Spleen (tissue), 11 donors: ENCODE measurements at regions not wholly inside any gene's neighbourhood (a gene's known extent, or its start where the extent isn't known, plus 50 kb on each side); places are given as distances from the start of the nearest gene placed in this dataset.

Experiments
- DNase-seq: peaks from one replicate; pipeline ENCODE4 v3.0.0-alpha.2; 2020
- H3K27ac ChIP-seq, 8 donors: fragments of 200-600 bp; sonication (generic) in 7 of 8; 1 replicate in 4 of 8; 2 replicates in 4 of 8; pipeline versions ENCODE4 v1.5.0 to v1.8.0; 2016 to 2021; ENCODE audit warnings: inconsistent platforms in 4 of 8, mild to moderate bottlenecking in 4 of 8, moderate library complexity in 1 of 8
- H3K27me3 ChIP-seq, 7 donors: fragments of 200-600 bp; sonication (generic) in 6 of 7; replicated peaks in 1 of 7; 1 replicate in 4 of 7; 2 replicates in 3 of 7; pipeline versions ENCODE4 v1.5.0 to v1.8.0; 2016 to 2021; ENCODE audit warnings: inconsistent platforms in 3 of 7, mild to moderate bottlenecking in 1 of 7
- H3K36me3 ChIP-seq, 6 donors: fragments of 200-600 bp; sonication (generic) in 5 of 6; 1 replicate in 4 of 6; 2 replicates in 2 of 6; pipeline versions ENCODE4 v1.5.0 to v1.8.0; 2016 to 2021; ENCODE audit warnings: inconsistent platforms in 2 of 6
- H3K4me1 ChIP-seq, 6 donors: fragments of 200-600 bp; sonication (generic) in 5 of 6; 1 replicate in 3 of 6; 2 replicates in 3 of 6; pipeline versions ENCODE4 v1.5.0 to v1.8.0; 2016 to 2021; ENCODE audit warnings: inconsistent platforms in 3 of 6
- H3K4me3 ChIP-seq, 8 donors: fragments of 200-600 bp; sonication (generic) in 7 of 8; 1 replicate in 4 of 8; 2 replicates in 4 of 8; pipeline versions ENCODE4 v1.5.0 to v1.8.0; 2016 to 2021; ENCODE audit warnings: inconsistent platforms in 4 of 8, mild to moderate bottlenecking in 4 of 8, moderate library complexity in 2 of 8
- H3K9me3 ChIP-seq, 8 donors: fragments of 200-600 bp; sonication (generic) in 7 of 8; 1 replicate in 4 of 8; 2 replicates in 4 of 8; pipeline versions ENCODE4 v1.5.0 to v1.8.0; 2016 to 2021; ENCODE audit warnings: inconsistent platforms in 4 of 8
- CTCF ChIP-seq, 11 experiments: fragments of 200-600 bp in 7 of 11; fragments of 450-650 bp in 4 of 11; sonication (generic) in 4 of 11; IDR thresholded peaks in 8 of 11; conservative IDR thresholded peaks in 3 of 11; 1 replicate in 7 of 11; 2 replicates in 4 of 11; pipeline versions ENCODE4 v1.4.0 to v1.8.0; 2016 to 2021; ENCODE audit warnings: antibody characterized with exemption in 11 of 11, inconsistent platforms in 4 of 11, mild to moderate bottlenecking in 1 of 11
- POLR2A ChIP-seq, 3 donors: fragments of 450-650 bp; IDR thresholded peaks; one replicate each; pipeline ENCODE4 v1.5.1; 2017; ENCODE audit warnings: antibody characterized with exemption in 3 of 3, mild to moderate bottlenecking in 1 of 3
- POLR2AphosphoS5 ChIP-seq, 3 donors: sonication (generic); formaldehyde crosslinking; IDR thresholded peaks; one replicate each; pipeline ENCODE4 v1.5.1; 2017; ENCODE audit warnings: antibody characterized with exemption in 3 of 3
- WGBS, 5 donors: extraction: QIAGEN DNeasy Blood & Tissue Kit in 3 of 5; methylation state at CpG; one replicate each; pipeline versions ENCODE4 v1.1.5 to v1.1.7; 2013 to 2018; 5-methylcytosine and 5-hydroxymethylcytosine counted together
- intact Hi-C: fragments of 100-400 bp; cut with DNase I; formaldehyde crosslinking; loops from one replicate; pipeline ENCODE4 v1.15.0; 2023; ENCODE audit warnings: low total_unique reads
- donor health status: healthy with polysubstance abuse.
- donor health status: DM: no; HTN: no; CAD: no; lungs with moderate emphysema.
- donor health status: DM: no; HTN: no; CAD: no.
- donor health status: Bipolar disorder and iron deficiency.
- donor health status: healthy.
- donor health status: DM: no; HTN: no; CAD: no.
- donor health status: DM: yes; HTN: yes; CAD: no.

- Histone ChIP-seq H3K27ac (no peak overlapping the region), H3K4me1 (no peaks in the 10 kb centered on the region), H3K27me3 (no peaks in the 10 kb centered on the region), H3K36me3 (no peaks in the 10 kb centered on the region), H3K4me3 (no peak overlapping the region), H3K9me3 (no peaks in the 10 kb centered on the region)
- intact Hi-C loops: no loop called here
- DNase-seq: no peak
- no peak for TF ChIP-seq POLR2AphosphoS5 (IDR thresholded peaks at IDR 0.05)
- TF ChIP-seq CTCF (IDR thresholded peaks at IDR 0.05 in 8 of 11, conservative IDR thresholded peaks at IDR 0.05 in 3 of 11): no peak
- no peak for TF ChIP-seq POLR2A (IDR thresholded peaks at IDR 0.05)
Observed at GRCh38 chr3:109927726-109928125, 590.4 kb upstream of the DPPA4 start.

- DNase-seq: no peak
- Histone ChIP-seq H3K4me1 (no peaks in the 10 kb centered on the region), H3K4me3 (no peak overlapping the region), H3K27ac (no peak overlapping the region), H3K9me3 (no peaks in the 10 kb centered on the region), H3K36me3 (no peaks in the 10 kb centered on the region), H3K27me3 (no peaks in the 10 kb centered on the region)
- 44 to 81% (median 66%) methylated on average over 3 of the region's 3 CpGs for WGBS, 5 donors
- intact Hi-C loops: no loop called here
- TF ChIP-seq POLR2AphosphoS5 (IDR thresholded peaks at IDR 0.05): no peak
- TF ChIP-seq POLR2A (IDR thresholded peaks at IDR 0.05): no peak
- no peak for TF ChIP-seq CTCF (IDR thresholded peaks at IDR 0.05 in 8 of 11, conservative IDR thresholded peaks at IDR 0.05 in 3 of 11)
Observed at GRCh38 chr3:109930582-109930981, 593.2 kb upstream of the DPPA4 start.

GRCh38 chr3:109933576-109933975 lies 596.2 kb upstream of the DPPA4 start:
- Histone ChIP-seq H3K36me3 (no peaks in the 10 kb centered on the region), H3K4me3 (no peak overlapping the region), H3K9me3 (no peaks in the 10 kb centered on the region), H3K27me3 (no peaks in the 10 kb centered on the region), H3K4me1 (no peaks in the 10 kb centered on the region), H3K27ac (no peak overlapping the region)
- DNase-seq: no peak
- WGBS, 5 donors: 38 to 84% (median 46%) methylated on average over 1 of the region's 1 CpG
- TF ChIP-seq POLR2AphosphoS5 (IDR thresholded peaks at IDR 0.05) (no peak), CTCF (IDR thresholded peaks at IDR 0.05 in 8 of 11, conservative IDR thresholded peaks at IDR 0.05 in 3 of 11) (no peak), POLR2A (IDR thresholded peaks at IDR 0.05) (no peak)
- intact Hi-C loops: no loop called here

GRCh38 chr3:109939817-109940216 lies 602.5 kb upstream of the DPPA4 start:
- TF ChIP-seq POLR2AphosphoS5 (IDR thresholded peaks at IDR 0.05) (no peak), POLR2A (IDR thresholded peaks at IDR 0.05) (no peak), CTCF (IDR thresholded peaks at IDR 0.05 in 8 of 11, conservative IDR thresholded peaks at IDR 0.05 in 3 of 11) (no peak)
- no peak for DNase-seq
- no peaks in the 10 kb centered on the region for H3K4me1 ChIP-seq
- H3K27me3 ChIP-seq: no peaks in the 10 kb centered on the region
- H3K27ac ChIP-seq: no peak overlapping the region
- 1 to 46% (median 39%) methylated on average over 1 of the region's 1 CpG for WGBS, 5 donors
- no peaks in the 10 kb centered on the region for H3K36me3 ChIP-seq
- H3K9me3 ChIP-seq: no peaks in the 10 kb centered on the region
- H3K4me3 ChIP-seq: no peak overlapping the region
- intact Hi-C loops: no loop called here
